Keratinocyte (primary cell): ENCODE measurements at regions not wholly inside any gene's neighbourhood (a gene's known extent, or its start where the extent isn't known, plus 50 kb on each side); places are given as distances from the start of the nearest gene placed in this dataset.
"Not testable (repeated sequence)": the region's sequence is repeated elsewhere in the genome, so short reads cannot be mapped to it uniquely, and the experiment has no call there.

ENCODE experiments used
- DNase-seq: peaks from one replicate; pipeline ENCODE4 v3.0.0-alpha.2; 2011; ENCODE audit warnings: low read depth, missing footprints, low spot score
- FAIRE-seq: peaks from 2 replicates; lab custom pipeline; 2011; peaks lifted over from hg19 to GRCh38; lab: Jason Lieb, UNC
- H2AFZ ChIP-seq: 2 replicates; pipeline ENCODE4 v1.6.0; 2012; ENCODE audit warnings: low read length, control low read depth, inconsistent platforms; ENCODE audit not compliant: control insufficient read depth
- H3K27ac ChIP-seq: 2 replicates; pipeline ENCODE4 v1.5.1; 2011; ENCODE audit warnings: low read length; ENCODE audit not compliant: control insufficient read depth, insufficient read depth
- H3K27me3 ChIP-seq: 3 replicates; pipeline ENCODE4 v1.6.0; 2011; ENCODE audit warnings: low read length; ENCODE audit not compliant: control insufficient read depth, insufficient read depth; ENCODE audit errors: extremely low read depth
- H3K36me3 ChIP-seq, 2 experiments: 2 replicates in 1 of 2; 3 replicates in 1 of 2; pipeline ENCODE4 v1.5.1; 2011; ENCODE audit warnings: low read length in 2 of 2, mild to moderate bottlenecking in 1 of 2; ENCODE audit not compliant: control insufficient read depth in 2 of 2, insufficient read depth in 2 of 2; ENCODE audit errors: extremely low read depth in 1 of 2
- H3K4me1 ChIP-seq: 3 replicates; pipeline ENCODE4 v1.5.1; 2011; ENCODE audit warnings: low read length; ENCODE audit not compliant: control insufficient read depth, insufficient read depth; ENCODE audit errors: extremely low read depth
- H3K4me2 ChIP-seq: 3 replicates; pipeline ENCODE4 v1.6.0; 2011; ENCODE audit warnings: low read depth, low read length; ENCODE audit not compliant: control insufficient read depth, insufficient read depth; ENCODE audit errors: extremely low read depth
- H3K4me3 ChIP-seq, 3 experiments: fragments of 200-600 bp in 1 of 3; sonication (generic) in 1 of 3; 2 replicates in 2 of 3; 3 replicates in 1 of 3; pipeline ENCODE4 v1.5.1; 2011 to 2016; ENCODE audit warnings: low read length in 3 of 3, mild to moderate bottlenecking in 3 of 3, control low read depth in 2 of 3, inconsistent platforms in 1 of 3, low read depth in 1 of 3, mixed read lengths in 1 of 3, mixed run types in 1 of 3, moderate library complexity in 1 of 3; ENCODE audit not compliant: control insufficient read depth in 2 of 3, insufficient read depth in 2 of 3; ENCODE audit errors: extremely low read depth in 1 of 3
- H3K79me2 ChIP-seq: 2 replicates; pipeline ENCODE4 v1.6.0; 2012; ENCODE audit warnings: low read length; ENCODE audit not compliant: control insufficient read depth, insufficient read depth
- H3K9ac ChIP-seq: 3 replicates; pipeline ENCODE4 v1.6.0; 2011; ENCODE audit warnings: low read length; ENCODE audit not compliant: control insufficient read depth, insufficient read depth; ENCODE audit errors: extremely low read depth
- H3K9me1 ChIP-seq: 3 replicates; pipeline ENCODE4 v1.6.0; 2011; ENCODE audit warnings: low read length; ENCODE audit not compliant: control insufficient read depth, insufficient read depth; ENCODE audit errors: extremely low read depth
- H3K9me3 ChIP-seq: 2 replicates; pipeline ENCODE4 v1.5.1; 2012; ENCODE audit warnings: low read depth, low read length; ENCODE audit not compliant: control insufficient read depth
- H4K20me1 ChIP-seq: 3 replicates; pipeline ENCODE4 v1.6.0; 2011; ENCODE audit warnings: low read length; ENCODE audit not compliant: control insufficient read depth, insufficient read depth; ENCODE audit errors: extremely low read depth
- EZH2 ChIP-seq: IDR thresholded peaks from one replicate; pipeline ENCODE4 v1.6.1; 2012; ENCODE audit warnings: inconsistent platforms, mild to moderate bottlenecking, low read length, moderate library complexity
- dilution Hi-C: fragments of 300-500 bp; cut with MboI; formaldehyde crosslinking; loops from one replicate; pipeline ENCODE4 v1.7.0; 2020; ENCODE audit warnings: low sequenced_read_pairs; ENCODE audit not compliant: extremely low pct_ligation_motif_present
- TF ChIP-seq, protein P1 (sequence below), 3 experiments: IDR thresholded peaks in 1 of 3; conservative IDR thresholded peaks in 1 of 3; optimal IDR thresholded peaks in 1 of 3; 2 replicates in 2 of 3; 3 replicates in 1 of 3; pipeline versions ENCODE3 to v1.5.1; 2011; ENCODE audit warnings: low read length in 3 of 3, mild to moderate bottlenecking in 3 of 3, moderate library complexity in 2 of 3, control low read depth in 1 of 3, inconsistent platforms in 1 of 3; ENCODE audit not compliant: insufficient read depth in 2 of 3; ENCODE audit errors: extremely low read depth in 1 of 3

DNA sequence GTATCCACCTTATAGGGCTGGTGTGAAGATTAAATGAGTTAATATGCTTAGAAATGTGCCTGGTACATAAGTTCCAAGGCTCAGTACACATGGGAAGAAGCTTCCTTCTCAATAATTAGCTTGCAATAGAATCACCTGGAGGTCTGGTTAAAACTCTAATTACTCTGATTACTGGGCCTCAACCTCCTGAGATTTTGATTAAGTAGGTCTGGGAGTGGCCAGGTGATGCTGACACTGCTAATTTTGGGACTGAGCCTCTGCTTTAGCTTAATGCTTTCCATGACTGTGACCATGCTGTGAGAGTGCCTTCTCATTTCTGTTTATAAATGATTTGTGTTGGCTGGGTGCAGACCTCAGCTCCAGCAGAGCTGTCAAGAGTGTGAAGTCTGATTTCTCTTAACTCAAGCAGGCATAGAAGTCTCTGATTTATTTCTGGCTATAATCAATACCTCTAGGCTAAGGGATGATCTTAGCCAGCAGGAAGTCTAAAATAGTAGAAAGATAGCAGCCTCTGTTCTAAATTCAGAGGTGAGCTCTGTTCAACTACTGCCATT, 85.3 kb upstream of the ZNF608 start:
- no peak for DNase-seq
- Histone ChIP-seq H4K20me1 (no peaks in the 10 kb centered on the region), H3K9me1 (no peaks in the 10 kb centered on the region), H2AFZ (no peak overlapping the region), H3K27me3 (no peaks in the 10 kb centered on the region), H3K79me2 (no peaks in the 10 kb centered on the region), H3K4me1 (no peaks in the 10 kb centered on the region), H3K4me3 (no peak overlapping the region), H3K9ac (no peak overlapping the region), H3K9me3 (no peaks in the 10 kb centered on the region), H3K36me3 (no peaks in the 10 kb centered on the region), H3K4me2 (no peak overlapping the region), H3K27ac (no peak overlapping the region)
- no peak for TF ChIP-seq EZH2
- TF ChIP-seq, protein P1, sequence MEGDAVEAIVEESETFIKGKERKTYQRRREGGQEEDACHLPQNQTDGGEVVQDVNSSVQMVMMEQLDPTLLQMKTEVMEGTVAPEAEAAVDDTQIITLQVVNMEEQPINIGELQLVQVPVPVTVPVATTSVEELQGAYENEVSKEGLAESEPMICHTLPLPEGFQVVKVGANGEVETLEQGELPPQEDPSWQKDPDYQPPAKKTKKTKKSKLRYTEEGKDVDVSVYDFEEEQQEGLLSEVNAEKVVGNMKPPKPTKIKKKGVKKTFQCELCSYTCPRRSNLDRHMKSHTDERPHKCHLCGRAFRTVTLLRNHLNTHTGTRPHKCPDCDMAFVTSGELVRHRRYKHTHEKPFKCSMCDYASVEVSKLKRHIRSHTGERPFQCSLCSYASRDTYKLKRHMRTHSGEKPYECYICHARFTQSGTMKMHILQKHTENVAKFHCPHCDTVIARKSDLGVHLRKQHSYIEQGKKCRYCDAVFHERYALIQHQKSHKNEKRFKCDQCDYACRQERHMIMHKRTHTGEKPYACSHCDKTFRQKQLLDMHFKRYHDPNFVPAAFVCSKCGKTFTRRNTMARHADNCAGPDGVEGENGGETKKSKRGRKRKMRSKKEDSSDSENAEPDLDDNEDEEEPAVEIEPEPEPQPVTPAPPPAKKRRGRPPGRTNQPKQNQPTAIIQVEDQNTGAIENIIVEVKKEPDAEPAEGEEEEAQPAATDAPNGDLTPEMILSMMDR (optimal IDR thresholded peaks at IDR 0.05 in 1 of 3, IDR thresholded peaks at IDR 0.05 in 1 of 3, conservative IDR thresholded peaks at IDR 0.05 in 1 of 3; ENCODE audit: extremely low read depth in 1 of 3, insufficient read depth in 2 of 3, low read length in 3 of 3): no peak
- dilution Hi-C loops: no loop called here
- no peak for FAIRE-seq

DNA sequence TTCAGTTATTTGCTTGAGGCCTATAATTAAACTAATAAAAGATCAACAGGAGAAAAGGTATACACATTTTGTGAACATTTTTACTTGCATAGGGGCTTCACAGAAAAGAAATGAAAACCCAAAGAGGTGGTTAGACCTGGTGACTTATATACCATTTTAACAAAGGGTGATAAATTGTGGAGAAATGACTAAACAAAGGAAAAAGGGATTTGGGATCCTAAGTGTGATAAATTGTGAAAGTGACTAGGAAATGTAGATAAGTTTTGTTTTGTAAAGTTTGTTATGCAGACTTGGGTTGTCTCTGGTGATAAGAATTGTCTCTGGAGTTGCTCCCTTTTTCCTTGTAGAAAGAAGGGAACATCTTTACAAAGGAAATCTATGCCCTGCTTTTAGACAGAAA, 86.1 kb upstream of the ZNF608 start:
- dilution Hi-C loops: no loop called here
- Histone ChIP-seq H3K4me1 (no peaks in the 10 kb centered on the region), H2AFZ (no peak overlapping the region), H3K4me2 (no peak overlapping the region), H3K27ac (no peak overlapping the region), H3K9me3 (no peaks in the 10 kb centered on the region), H3K27me3 (no peaks in the 10 kb centered on the region), H3K79me2 (no peaks in the 10 kb centered on the region), H4K20me1 (no peaks in the 10 kb centered on the region), H3K36me3 (no peaks in the 10 kb centered on the region), H3K9ac (no peak overlapping the region), H3K9me1 (no peaks in the 10 kb centered on the region), H3K4me3 (no peak overlapping the region)
- no peak for FAIRE-seq
- TF ChIP-seq, protein P1 (optimal IDR thresholded peaks at IDR 0.05 in 1 of 3, IDR thresholded peaks at IDR 0.05 in 1 of 3, conservative IDR thresholded peaks at IDR 0.05 in 1 of 3; ENCODE audit: extremely low read depth in 1 of 3, insufficient read depth in 2 of 3, low read length in 3 of 3): no peak
- no peak for TF ChIP-seq EZH2
- DNase-seq: no peak

DNA sequence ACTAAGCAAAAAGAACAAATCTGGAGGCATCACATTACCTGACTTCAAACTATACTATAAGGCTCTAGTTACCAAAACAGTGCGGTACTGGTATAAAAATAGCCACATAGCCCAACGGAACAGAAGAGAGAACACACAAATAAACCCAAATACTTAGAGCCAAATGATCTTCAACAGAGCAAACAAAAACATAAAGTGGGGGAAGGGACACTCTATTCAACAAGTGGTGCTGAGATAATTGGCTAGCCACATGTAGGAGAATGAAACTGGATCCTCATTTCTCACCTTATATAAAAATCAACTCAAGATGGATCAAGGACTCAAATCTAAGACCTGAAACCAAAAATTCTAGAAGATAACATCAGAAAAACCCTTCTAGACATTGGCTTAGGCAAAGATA, 89.9 kb upstream of the ZNF608 start:
- H2AFZ ChIP-seq, H3K27me3 ChIP-seq, H3K9me3 ChIP-seq, H3K79me2 ChIP-seq, H3K4me2 ChIP-seq, FAIRE-seq, DNase-seq, H3K9me1 ChIP-seq, H3K36me3 ChIP-seq, H3K9ac ChIP-seq, dilution Hi-C loops, H3K27ac ChIP-seq, H3K4me1 ChIP-seq, H4K20me1 ChIP-seq, H3K4me3 ChIP-seq: not testable (repeated sequence)
